GM12878 (cell line): ENCODE measurements at regions not wholly inside any gene's neighbourhood (a gene's known extent, or its start where the extent isn't known, plus 50 kb on each side); places are given as distances from the start of the nearest gene placed in this dataset.

Experiments used
- ATAC-seq: fragments of 200-7000 bp; cut with Tn5 transposase; 3 replicates; pipeline ENCODE4 v1.9.1; 2020; ENCODE audit warnings: mild to moderate bottlenecking, moderate library complexity
- BruUV-seq: library from RNA; stranded (reverse); fragments of 400-500 nt; replicated peaks from 2 replicates; lab custom pipeline; 2021; lab: Mats Ljungman, UMichigan
- CTCF ChIA-PET: fragments of 300-600 bp; sonication (Branson Sonifier 250); formaldehyde crosslinking; extraction: SDS; loops from one replicate; lab custom pipeline; 2021; ENCODE audit warnings: inconsistent platforms; lab: Yijun Ruan, JAX
- POLR2A ChIA-PET: fragments of 350-600 bp; formaldehyde crosslinking; extraction: SDS; loops from one replicate; lab custom pipeline; 2021; ENCODE audit warnings: inconsistent platforms; lab: Charles Lee
- RAD21 ChIA-PET: fragments of 300-600 bp; sonication (Branson Sonifier 250); formaldehyde crosslinking; loops from one replicate; lab custom pipeline; 2023; ENCODE audit warnings: antibody characterized with exemption; ENCODE audit not compliant: unreplicated experiment; lab: Charles Lee
- SMC1A ChIA-PET: fragments of 300-600 bp; sonication (Branson Sonifier 250); formaldehyde crosslinking; loops from one replicate; lab custom pipeline; 2023; ENCODE audit not compliant: unreplicated experiment, uncharacterized antibody; lab: Charles Lee
- DNase-seq: peaks from one replicate; pipeline ENCODE4 v3.0.0-alpha.2; 2011; ENCODE audit warnings: low read depth, low spot score
- FAIRE-seq: peaks from 3 replicates; lab custom pipeline; 2011; peaks lifted over from hg19 to GRCh38; lab: Jason Lieb, UNC
- H2AFZ ChIP-seq: 2 replicates; pipeline ENCODE4 v1.6.0; 2011; ENCODE audit warnings: low read depth, low read length, control low read depth; ENCODE audit not compliant: control insufficient read depth
- H3K27ac ChIP-seq: 2 replicates; pipeline ENCODE4 v1.5.1; 2011; ENCODE audit warnings: control low read depth; ENCODE audit not compliant: control insufficient read depth, insufficient read depth
- H3K27me3 ChIP-seq, 2 experiments: replicated peaks in 1 of 2; 2 replicates each; pipeline versions ENCODE4 v1.6.0 to v1.6.1; 2011; ENCODE audit warnings: low read length in 1 of 2; ENCODE audit not compliant: control insufficient read depth in 2 of 2, insufficient read depth in 2 of 2
- H3K36me3 ChIP-seq, 2 experiments: 2 replicates each; pipeline ENCODE4 v1.5.1; 2011; ENCODE audit warnings: low read length in 1 of 2; ENCODE audit not compliant: control insufficient read depth in 2 of 2, insufficient read depth in 2 of 2
- H3K4me1 ChIP-seq: 2 replicates; pipeline ENCODE4 v1.6.1; 2011; ENCODE audit warnings: mild to moderate bottlenecking, low read length, moderate library complexity, mixed read lengths; ENCODE audit not compliant: control insufficient read depth, insufficient read depth
- H3K4me2 ChIP-seq: 2 replicates; pipeline ENCODE4 v1.6.0; 2011; ENCODE audit warnings: control low read depth; ENCODE audit not compliant: control insufficient read depth, insufficient read depth
- H3K4me3 ChIP-seq: fragments of 200-600 bp; sonication (generic); 2 replicates; pipeline ENCODE4 v1.5.1; 2016
- H3K79me2 ChIP-seq: 2 replicates; pipeline ENCODE4 v1.6.0; 2011; ENCODE audit warnings: low read length; ENCODE audit not compliant: control insufficient read depth, insufficient read depth
- H3K9ac ChIP-seq: 2 replicates; pipeline ENCODE4 v1.8.0; 2011; ENCODE audit warnings: low read length, control low read depth, mixed read lengths; ENCODE audit not compliant: control insufficient read depth, insufficient read depth
- H3K9me3 ChIP-seq: replicated peaks from 3 replicates; pipeline ENCODE4 v1.5.1; 2011; ENCODE audit warnings: mild to moderate bottlenecking, low read length; ENCODE audit not compliant: control insufficient read depth, insufficient read depth
- H4K20me1 ChIP-seq: 2 replicates; pipeline ENCODE4 v1.6.0; 2011; ENCODE audit not compliant: control insufficient read depth, insufficient read depth
- BCLAF1 ChIP-seq: fragments of 450-650 bp; IDR thresholded peaks from 2 replicates; pipeline ENCODE4 v1.6.1; 2017; ENCODE audit warnings: antibody characterized with exemption, mild to moderate bottlenecking, moderate library complexity
- FOXM1 ChIP-seq: IDR thresholded peaks from 2 replicates; pipeline ENCODE4 v1.6.1; 2012; ENCODE audit warnings: low read depth, mild to moderate bottlenecking, inconsistent platforms, low read length, moderate library complexity
- HDAC6 ChIP-seq: fragments of 200-600 bp; sonication (generic); IDR thresholded peaks from one replicate; pipeline ENCODE4 v1.8.0; 2017; ENCODE audit warnings: antibody characterized with exemption; ENCODE audit not compliant: unreplicated experiment
- SMARCA5 ChIP-seq: fragments of 450-650 bp; IDR thresholded peaks from 2 replicates; pipeline ENCODE4 v1.6.1; 2017; ENCODE audit warnings: mild to moderate bottlenecking
- ZNF207 ChIP-seq: fragments of 450-650 bp; IDR thresholded peaks from 2 replicates; pipeline ENCODE4 v1.6.1; 2014; ENCODE audit warnings: antibody characterized with exemption, mild to moderate bottlenecking, borderline replicate concordance
- ZNF217 ChIP-seq: fragments of 450-650 bp; IDR thresholded peaks from 2 replicates; pipeline ENCODE4 v1.6.1; 2017; ENCODE audit warnings: antibody characterized with exemption, mild to moderate bottlenecking
- ZNF622 ChIP-seq: fragments of 450-650 bp; IDR thresholded peaks from 2 replicates; pipeline ENCODE4 v1.6.1; 2017; ENCODE audit warnings: mild to moderate bottlenecking, inconsistent platforms
- WGBS: methylation state at CpG from one replicate; pipeline ENCODE4 v1.1.6; 2016; ENCODE audit warnings: low lambda C conversion rate; ENCODE audit not compliant: insufficient replicate concordance, insufficient coverage; ENCODE audit errors: missing lambda C conversion rate; 5-methylcytosine and 5-hydroxymethylcytosine counted together
- in situ Hi-C: fragments of 300-500 bp; cut with MboI; formaldehyde crosslinking; loops from 9 replicates; pipeline ENCODE4 v1.14.3; 2018; ENCODE audit warnings: mixed read lengths
- intact Hi-C: fragments of 100-400 bp; cut with micrococcal nuclease; formaldehyde crosslinking; loops from one replicate; pipeline ENCODE4 v1.14.2; 2022; ENCODE audit not compliant: unreplicated experiment
- TF ChIP-seq, protein P1 (sequence below): IDR thresholded peaks from 2 replicates; pipeline ENCODE4 v1.6.1; 2011; ENCODE audit warnings: low read depth, low read length, improper control_type of control experiment, borderline replicate concordance
- TF ChIP-seq, protein P2 (sequence below): fragments of 450-650 bp; IDR thresholded peaks from 2 replicates; pipeline ENCODE4 v1.6.1; 2018; ENCODE audit warnings: borderline replicate concordance, mild to moderate bottlenecking; ENCODE audit not compliant: partially characterized antibody

DNA sequence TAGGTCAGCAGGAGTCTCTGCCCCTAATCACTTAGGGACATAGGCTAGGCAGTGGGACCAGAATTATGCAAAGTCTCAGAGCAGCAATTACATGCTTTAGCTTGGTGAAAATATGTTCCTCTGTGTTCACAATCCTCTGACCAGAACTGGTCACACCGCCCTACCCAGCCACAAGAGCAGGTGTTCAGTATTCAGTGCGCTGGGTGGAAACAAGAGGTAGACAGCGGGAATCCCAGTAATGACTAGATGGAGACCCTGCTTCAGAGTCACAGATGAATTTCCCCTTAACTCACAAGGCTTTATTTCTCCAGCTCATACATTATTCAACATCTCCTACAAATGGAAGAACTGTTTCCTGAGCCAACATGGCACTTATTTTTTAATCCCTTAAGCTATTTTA, 763.7 kb upstream of the POM121L12 start:
- no peaks in the 10 kb centered on the region for H4K20me1 ChIP-seq
- POLR2A ChIA-PET: no interaction called here
- BruUV-seq: no TSS peak

More for the DNA sequence above, 763.7 kb upstream of the POM121L12 start:
- Histone ChIP-seq H3K9ac (no peak overlapping the region), H3K36me3 (no peaks in the 10 kb centered on the region), H3K27ac (no peak overlapping the region), H2AFZ (no peak overlapping the region), H3K9me3 (no peaks in the 10 kb centered on the region; the same call in 2 of the 3 replicates), H3K4me3 (no peak overlapping the region), H3K27me3 (no peaks in the 10 kb centered on the region), H3K4me2 (no peak overlapping the region), H3K4me1 (no peaks in the 10 kb centered on the region), H3K79me2 (no peaks in the 10 kb centered on the region)
- DNase-seq (no peak), FAIRE-seq (no peak), ATAC-seq (no peak)
- CTCF ChIA-PET: no interaction called here
- intact Hi-C loops: no loop called here
- RAD21 ChIA-PET: no interaction called here
- WGBS: 56% methylated on average over 3 of the region's 3 CpGs
- TF ChIP-seq, protein P1, sequence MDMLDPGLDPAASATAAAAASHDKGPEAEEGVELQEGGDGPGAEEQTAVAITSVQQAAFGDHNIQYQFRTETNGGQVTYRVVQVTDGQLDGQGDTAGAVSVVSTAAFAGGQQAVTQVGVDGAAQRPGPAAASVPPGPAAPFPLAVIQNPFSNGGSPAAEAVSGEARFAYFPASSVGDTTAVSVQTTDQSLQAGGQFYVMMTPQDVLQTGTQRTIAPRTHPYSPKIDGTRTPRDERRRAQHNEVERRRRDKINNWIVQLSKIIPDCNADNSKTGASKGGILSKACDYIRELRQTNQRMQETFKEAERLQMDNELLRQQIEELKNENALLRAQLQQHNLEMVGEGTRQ: no peak
- TF ChIP-seq ZNF207: no peak
- TF ChIP-seq, protein P2, sequence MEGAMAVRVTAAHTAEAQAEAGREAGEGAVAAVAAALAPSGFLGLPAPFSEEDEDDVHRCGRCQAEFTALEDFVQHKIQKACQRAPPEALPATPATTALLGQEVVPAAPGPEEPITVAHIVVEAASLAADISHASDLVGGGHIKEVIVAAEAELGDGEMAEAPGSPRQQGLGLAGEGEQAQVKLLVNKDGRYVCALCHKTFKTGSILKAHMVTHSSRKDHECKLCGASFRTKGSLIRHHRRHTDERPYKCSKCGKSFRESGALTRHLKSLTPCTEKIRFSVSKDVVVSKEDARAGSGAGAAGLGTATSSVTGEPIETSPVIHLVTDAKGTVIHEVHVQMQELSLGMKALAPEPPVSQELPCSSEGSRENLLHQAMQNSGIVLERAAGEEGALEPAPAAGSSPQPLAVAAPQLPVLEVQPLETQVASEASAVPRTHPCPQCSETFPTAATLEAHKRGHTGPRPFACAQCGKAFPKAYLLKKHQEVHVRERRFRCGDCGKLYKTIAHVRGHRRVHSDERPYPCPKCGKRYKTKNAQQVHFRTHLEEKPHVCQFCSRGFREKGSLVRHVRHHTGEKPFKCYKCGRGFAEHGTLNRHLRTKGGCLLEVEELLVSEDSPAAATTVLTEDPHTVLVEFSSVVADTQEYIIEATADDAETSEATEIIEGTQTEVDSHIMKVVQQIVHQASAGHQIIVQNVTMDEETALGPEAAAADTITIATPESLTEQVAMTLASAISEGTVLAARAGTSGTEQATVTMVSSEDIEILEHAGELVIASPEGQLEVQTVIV: no peak
- TF ChIP-seq ZNF622: no peak
- TF ChIP-seq FOXM1: no peak
- TF ChIP-seq ZNF217: no peak
- TF ChIP-seq HDAC6: no peak
- no peak for TF ChIP-seq BCLAF1
- no peak for TF ChIP-seq SMARCA5
- SMC1A ChIA-PET: interaction anchor here (1.2 kb wide), 1 partner anchor 9 kb away, joined by 4 read pairs; no protein-coding TSS in a partner anchor
- in situ Hi-C loops: no loop called here
